OCI-LY1 (cell line): ENCODE measurements at regions not wholly inside any gene's neighbourhood (a gene's known extent, or its start where the extent isn't known, plus 50 kb on each side); places are given as distances from the start of the nearest gene placed in this dataset.

ENCODE experiments used
- CTCF ChIP-seq: fragments of 200-600 bp; sonication (generic), shearing (Covaris generic); IDR thresholded peaks from 2 replicates; pipeline ENCODE4 v1.5.1; 2017; ENCODE audit warnings: mild to moderate bottlenecking, antibody characterized with exemption, low read length, moderate library complexity, mixed read lengths
- EZH2 ChIP-seq: fragments of 200-600 bp; sonication (generic), shearing (Covaris generic); IDR thresholded peaks from 2 replicates; pipeline ENCODE4 v1.8.0; 2017; ENCODE audit warnings: borderline replicate concordance, mixed run types, mild to moderate bottlenecking, antibody characterized with exemption, low read length, moderate library complexity, mixed read lengths

GRCh38 chr16:14011846-14012245, 59.3 kb upstream of the MRTFB start:
- TF ChIP-seq EZH2 (no peak), CTCF (no peak)
